SU-DHL-6 (cell line): ENCODE measurements at regions not wholly inside any gene's neighbourhood (a gene's known extent, or its start where the extent isn't known, plus 50 kb on each side); places are given as distances from the start of the nearest gene placed in this dataset.

Experiments
- EZH2phosphoT487 ChIP-seq: fragments of 200-600 bp; sonication (generic), shearing (Covaris generic); conservative IDR thresholded peaks from 2 replicates; pipeline ENCODE4 v1.6.1; 2018; ENCODE audit warnings: mild to moderate bottlenecking, antibody characterized with exemption, low read length, moderate library complexity, mixed read lengths
- TF ChIP-seq, protein P1 (sequence below): fragments of 200-600 bp; sonication (generic); IDR thresholded peaks from one replicate; pipeline ENCODE4 v1.5.1; 2017; ENCODE audit warnings: antibody characterized with exemption, mild to moderate bottlenecking, low read length, moderate library complexity; ENCODE audit not compliant: insufficient read depth, poor library complexity, severe bottlenecking

DNA sequence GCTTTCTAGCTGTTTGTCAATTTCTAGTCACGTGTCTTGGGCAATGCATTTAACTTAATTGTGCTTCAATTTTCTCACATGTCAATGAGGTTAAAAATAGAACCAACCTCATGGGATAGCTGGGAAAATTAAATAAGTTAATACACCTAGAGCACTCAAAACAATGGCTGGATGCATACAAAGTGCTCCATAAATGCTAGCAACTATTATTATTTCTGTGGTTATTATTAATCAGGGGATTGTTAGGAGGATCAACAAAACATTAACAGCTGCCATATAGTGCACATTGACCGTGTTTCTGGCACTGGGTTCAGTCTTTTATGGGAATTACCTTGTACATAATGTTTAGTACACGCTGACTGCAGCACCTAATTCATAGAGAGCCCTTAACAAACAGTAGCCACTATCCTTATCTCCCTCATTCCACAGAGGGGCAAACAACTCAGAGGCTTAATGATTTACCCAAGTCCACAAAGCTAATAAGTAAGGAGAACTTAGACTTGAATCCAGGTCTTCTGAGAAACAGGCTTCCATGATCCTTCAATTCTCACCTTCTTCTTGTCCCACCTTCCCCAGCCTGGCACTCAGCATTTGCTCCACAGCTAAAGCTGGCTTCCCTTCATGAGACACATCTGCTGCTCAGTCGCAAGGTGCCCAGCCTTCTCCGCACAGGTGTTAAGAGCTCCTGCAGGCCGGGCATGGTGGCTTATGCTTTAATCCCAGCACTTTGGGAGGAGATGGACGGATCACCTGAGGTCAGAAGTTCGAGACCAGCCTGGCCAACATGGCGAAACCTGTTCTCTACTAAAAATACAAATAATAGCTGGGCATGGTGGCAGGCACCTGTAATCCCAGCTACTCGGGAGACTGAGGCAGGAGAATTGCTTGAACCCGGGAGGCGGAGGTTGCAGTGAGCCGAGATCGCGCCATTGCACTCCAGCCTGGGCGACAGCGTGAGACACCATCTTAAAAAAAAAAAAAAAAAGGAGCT, 137.4 kb upstream of the ABCA1 start:
- TF ChIP-seq, protein P1, sequence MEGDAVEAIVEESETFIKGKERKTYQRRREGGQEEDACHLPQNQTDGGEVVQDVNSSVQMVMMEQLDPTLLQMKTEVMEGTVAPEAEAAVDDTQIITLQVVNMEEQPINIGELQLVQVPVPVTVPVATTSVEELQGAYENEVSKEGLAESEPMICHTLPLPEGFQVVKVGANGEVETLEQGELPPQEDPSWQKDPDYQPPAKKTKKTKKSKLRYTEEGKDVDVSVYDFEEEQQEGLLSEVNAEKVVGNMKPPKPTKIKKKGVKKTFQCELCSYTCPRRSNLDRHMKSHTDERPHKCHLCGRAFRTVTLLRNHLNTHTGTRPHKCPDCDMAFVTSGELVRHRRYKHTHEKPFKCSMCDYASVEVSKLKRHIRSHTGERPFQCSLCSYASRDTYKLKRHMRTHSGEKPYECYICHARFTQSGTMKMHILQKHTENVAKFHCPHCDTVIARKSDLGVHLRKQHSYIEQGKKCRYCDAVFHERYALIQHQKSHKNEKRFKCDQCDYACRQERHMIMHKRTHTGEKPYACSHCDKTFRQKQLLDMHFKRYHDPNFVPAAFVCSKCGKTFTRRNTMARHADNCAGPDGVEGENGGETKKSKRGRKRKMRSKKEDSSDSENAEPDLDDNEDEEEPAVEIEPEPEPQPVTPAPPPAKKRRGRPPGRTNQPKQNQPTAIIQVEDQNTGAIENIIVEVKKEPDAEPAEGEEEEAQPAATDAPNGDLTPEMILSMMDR, result no peak
- no peak for TF ChIP-seq EZH2phosphoT487
